ENCODE measurements at regions not wholly inside any gene's neighbourhood (a gene's known extent, or its start where the extent isn't known, plus 50 kb on each side); places are given as distances from the start of the nearest gene placed in this dataset.

DNA sequence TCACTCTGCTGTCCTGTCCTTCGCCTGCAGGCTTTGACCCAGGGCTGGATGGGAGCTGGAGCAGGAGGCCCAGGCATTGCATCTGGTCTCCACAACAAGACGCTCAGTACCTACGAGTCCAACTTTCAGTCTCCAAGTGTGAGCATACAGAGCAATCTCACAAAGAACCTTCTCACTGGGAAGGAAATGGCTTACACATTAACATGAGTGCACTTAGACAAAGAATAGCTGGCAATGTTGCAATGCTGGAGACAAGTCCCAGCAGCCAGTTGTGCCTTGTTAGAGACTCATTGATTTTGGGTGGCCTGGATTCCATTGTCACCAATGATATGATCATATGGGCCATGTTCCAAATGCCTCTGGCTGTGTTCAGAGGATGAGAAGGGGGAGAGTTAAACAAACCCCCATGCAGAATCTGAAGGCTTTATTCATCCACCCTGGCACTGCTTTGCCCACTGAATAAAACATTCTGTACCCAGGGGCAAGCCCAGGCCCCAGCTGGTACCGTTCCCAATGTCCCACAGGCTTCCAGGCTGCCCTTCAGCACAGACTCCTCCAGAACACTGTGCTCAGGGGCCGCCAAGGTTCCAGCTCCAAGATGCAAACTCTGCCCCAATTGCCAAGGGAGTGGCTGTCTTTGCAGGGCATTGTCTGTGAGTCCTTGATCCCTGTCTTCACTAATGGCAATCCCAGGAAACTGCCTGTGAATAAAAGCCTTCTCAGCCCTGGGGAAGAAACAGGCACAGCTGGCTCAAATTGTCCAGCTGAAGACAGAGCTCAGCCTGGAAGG is 185.5 kb downstream of the HSD17B3 start:
- Histone ChIP-seq H3K4me1 (ENCODE audit: insufficient read depth, low read length) (no peaks in the 10 kb centered on the region; the same call in 1 of the 2 replicates), H3K36me3 (ENCODE audit: insufficient read depth, low read length) (no peaks in the 10 kb centered on the region), H3K4me3 (ENCODE audit: low read depth in 1 of 2, low read length in 2 of 2) (no peak overlapping the region), H3K9ac (ENCODE audit: low read depth, low read length) (no peak overlapping the region), H3K9me3 (ENCODE audit: insufficient read depth, low read length, severe bottlenecking) (no peaks in the 10 kb centered on the region), H3K27me3 (ENCODE audit: insufficient read depth, low read length, poor library complexity) (no peaks in the 10 kb centered on the region), H4K20me1 (ENCODE audit: insufficient read depth, low read length) (no peaks in the 10 kb centered on the region), H3K79me2 (ENCODE audit: insufficient read depth, low read length) (no peaks in the 10 kb centered on the region), H3K4me2 (ENCODE audit: insufficient read depth, low read length) (no peak overlapping the region), H2AFZ (ENCODE audit: low read depth, low read length) (no peak overlapping the region), H3K27ac (ENCODE audit: low read length) (no peak overlapping the region)
- DNase-seq (no peak), ATAC-seq (ENCODE audit: insufficient read depth, low read depth) (no peak)
- no peak for TF ChIP-seq EZH2 (IDR thresholded peaks at IDR 0.05; ENCODE audit: borderline replicate concordance, low read depth, low read length, severe bottlenecking)
- TF ChIP-seq, protein P1, sequence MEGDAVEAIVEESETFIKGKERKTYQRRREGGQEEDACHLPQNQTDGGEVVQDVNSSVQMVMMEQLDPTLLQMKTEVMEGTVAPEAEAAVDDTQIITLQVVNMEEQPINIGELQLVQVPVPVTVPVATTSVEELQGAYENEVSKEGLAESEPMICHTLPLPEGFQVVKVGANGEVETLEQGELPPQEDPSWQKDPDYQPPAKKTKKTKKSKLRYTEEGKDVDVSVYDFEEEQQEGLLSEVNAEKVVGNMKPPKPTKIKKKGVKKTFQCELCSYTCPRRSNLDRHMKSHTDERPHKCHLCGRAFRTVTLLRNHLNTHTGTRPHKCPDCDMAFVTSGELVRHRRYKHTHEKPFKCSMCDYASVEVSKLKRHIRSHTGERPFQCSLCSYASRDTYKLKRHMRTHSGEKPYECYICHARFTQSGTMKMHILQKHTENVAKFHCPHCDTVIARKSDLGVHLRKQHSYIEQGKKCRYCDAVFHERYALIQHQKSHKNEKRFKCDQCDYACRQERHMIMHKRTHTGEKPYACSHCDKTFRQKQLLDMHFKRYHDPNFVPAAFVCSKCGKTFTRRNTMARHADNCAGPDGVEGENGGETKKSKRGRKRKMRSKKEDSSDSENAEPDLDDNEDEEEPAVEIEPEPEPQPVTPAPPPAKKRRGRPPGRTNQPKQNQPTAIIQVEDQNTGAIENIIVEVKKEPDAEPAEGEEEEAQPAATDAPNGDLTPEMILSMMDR (IDR thresholded peaks at IDR 0.05; ENCODE audit: borderline replicate concordance, extremely low read depth, low read length, poor library complexity, severe bottlenecking), result no peak

DNA sequence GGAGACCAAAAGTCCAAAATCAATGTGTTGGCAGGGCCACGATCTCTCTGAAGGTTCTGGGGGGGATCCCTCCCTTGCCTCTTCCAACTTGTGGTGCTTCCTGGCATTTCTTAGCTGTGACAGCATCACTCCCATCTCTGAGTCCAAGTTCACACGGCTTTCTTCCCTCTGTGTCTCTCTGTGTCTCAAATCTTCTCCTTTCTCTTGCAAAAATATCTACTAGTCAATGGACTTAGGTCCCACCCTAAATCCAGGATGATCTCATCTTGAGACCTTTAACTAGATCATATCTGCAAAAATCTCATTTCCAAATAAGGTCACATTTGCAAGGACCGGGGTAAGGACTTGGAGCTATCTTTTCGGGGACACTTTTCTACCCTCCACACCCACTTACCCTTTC is 186.1 kb downstream of the HSD17B3 start:
- Histone ChIP-seq H4K20me1 (ENCODE audit: insufficient read depth, low read length) (no peaks in the 10 kb centered on the region), H2AFZ (ENCODE audit: low read depth, low read length) (no peak overlapping the region), H3K9me3 (ENCODE audit: insufficient read depth, low read length, severe bottlenecking) (no peaks in the 10 kb centered on the region), H3K36me3 (ENCODE audit: insufficient read depth, low read length) (no peaks in the 10 kb centered on the region), H3K27ac (ENCODE audit: low read length) (no peak overlapping the region), H3K4me3 (ENCODE audit: low read depth in 1 of 2, low read length in 2 of 2) (no peak overlapping the region), H3K9ac (ENCODE audit: low read depth, low read length) (no peak overlapping the region), H3K4me1 (ENCODE audit: insufficient read depth, low read length) (no peaks in the 10 kb centered on the region; the same call in 1 of the 2 replicates), H3K79me2 (ENCODE audit: insufficient read depth, low read length) (no peaks in the 10 kb centered on the region), H3K4me2 (ENCODE audit: insufficient read depth, low read length) (no peak overlapping the region), H3K27me3 (ENCODE audit: insufficient read depth, low read length, poor library complexity) (no peaks in the 10 kb centered on the region)
- ATAC-seq (ENCODE audit: insufficient read depth, low read depth), result no peak
- DNase-seq, result no peak
- TF ChIP-seq, protein P1 (IDR thresholded peaks at IDR 0.05; ENCODE audit: borderline replicate concordance, extremely low read depth, low read length, poor library complexity, severe bottlenecking), result no peak
- TF ChIP-seq EZH2 (IDR thresholded peaks at IDR 0.05; ENCODE audit: borderline replicate concordance, low read depth, low read length, severe bottlenecking), result no peak

DNA sequence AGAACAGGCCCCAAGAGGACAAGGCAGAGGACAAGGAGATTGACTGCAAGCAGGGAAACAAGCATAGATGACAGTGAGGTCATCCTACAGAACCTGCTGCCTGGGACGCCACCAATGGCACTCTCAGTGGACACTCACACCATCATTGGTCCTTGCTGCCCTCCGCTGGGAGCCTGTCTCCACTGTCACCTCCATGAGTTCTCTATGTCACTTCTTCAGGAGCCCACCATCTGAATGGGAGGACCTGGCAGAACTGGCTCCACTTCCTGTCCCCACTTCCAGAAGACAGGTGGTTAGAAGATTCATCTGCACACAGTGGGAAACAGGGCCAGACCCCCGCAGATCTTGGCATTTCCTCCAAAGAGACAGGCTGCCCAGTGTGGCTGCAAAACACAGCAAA is 188.9 kb downstream of the HSD17B3 start:
- no peak overlapping the region for H3K27ac ChIP-seq (ENCODE audit: low read length)
- no peaks in the 10 kb centered on the region for H3K36me3 ChIP-seq (ENCODE audit: insufficient read depth, low read length)
- H3K4me2 ChIP-seq (ENCODE audit: insufficient read depth, low read length), result no peak overlapping the region
- no peak overlapping the region for H2AFZ ChIP-seq (ENCODE audit: low read depth, low read length)
- ATAC-seq (ENCODE audit: insufficient read depth, low read depth) (no peak), DNase-seq (no peak)
- H3K9ac ChIP-seq (ENCODE audit: low read depth, low read length), result no peak overlapping the region
- H3K4me3 ChIP-seq (ENCODE audit: low read depth in 1 of 2, low read length in 2 of 2), result no peak overlapping the region
- TF ChIP-seq, protein P1 (IDR thresholded peaks at IDR 0.05; ENCODE audit: borderline replicate concordance, extremely low read depth, low read length, poor library complexity, severe bottlenecking), result no peak
- H3K79me2 ChIP-seq (ENCODE audit: insufficient read depth, low read length), result no peaks in the 10 kb centered on the region
- H3K9me3 ChIP-seq (ENCODE audit: insufficient read depth, low read length, severe bottlenecking), result no peaks in the 10 kb centered on the region
- peaks cover 2% of the 10 kb centered on the region for H3K27me3 ChIP-seq (ENCODE audit: insufficient read depth, low read length, poor library complexity)
- H4K20me1 ChIP-seq (ENCODE audit: insufficient read depth, low read length), result no peaks in the 10 kb centered on the region
- H3K4me1 ChIP-seq (ENCODE audit: insufficient read depth, low read length), result no peaks in the 10 kb centered on the region

Data from DND-41 (cell line).